ENCODE measurements at regions not wholly inside any gene's neighbourhood (a gene's known extent, or its start where the extent isn't known, plus 50 kb on each side); places are given as distances from the start of the nearest gene placed in this dataset.

GRCh38 chr1:234926559-234927311 lies 201.9 kb downstream of the TOMM20 start:
- Histone ChIP-seq H3K4me1 (ENCODE audit: control insufficient read depth, insufficient read depth, low read length) (peaks cover 44% of the 10 kb centered on the region), H3K27ac (ENCODE audit: low read length) (peak overlapping the region; percentile 85), H3K9me3 (ENCODE audit: control insufficient read depth, insufficient read depth, low read depth, low read length) (peaks cover 6% of the 10 kb centered on the region; the same call in 1 of the 2 replicates), H3K4me3 (ENCODE audit: low read depth in 2 of 2, low read length in 2 of 2) (no peak overlapping the region), H3K27me3 (ENCODE audit: control insufficient read depth, insufficient read depth, low read length) (no peaks in the 10 kb centered on the region), H3K36me3 (ENCODE audit: control insufficient read depth, insufficient read depth, low read length) (no peaks in the 10 kb centered on the region)
- intact Hi-C loops (cut with micrococcal nuclease; ENCODE audit: unreplicated experiment) (no loop called here), in situ Hi-C loops (cut with HindIII; ENCODE audit: low pct_unique_long_range_greater_than_20kb, low sequenced_read_pairs) (no loop called here)
- TF ChIP-seq SIN3A (IDR thresholded peaks at IDR 0.05; ENCODE audit: borderline replicate concordance, insufficient read depth, low read depth, low read length) (no peak), POLR2AphosphoS5 (IDR thresholded peaks at IDR 0.05; ENCODE audit: low read depth, low read length) (no peak), CTCF (IDR thresholded peaks at IDR 0.05) (no peak), TCF7L2 (IDR thresholded peaks at IDR 0.05; ENCODE audit: low read depth, low read length) (no peak)
- TF ChIP-seq, protein P1, sequence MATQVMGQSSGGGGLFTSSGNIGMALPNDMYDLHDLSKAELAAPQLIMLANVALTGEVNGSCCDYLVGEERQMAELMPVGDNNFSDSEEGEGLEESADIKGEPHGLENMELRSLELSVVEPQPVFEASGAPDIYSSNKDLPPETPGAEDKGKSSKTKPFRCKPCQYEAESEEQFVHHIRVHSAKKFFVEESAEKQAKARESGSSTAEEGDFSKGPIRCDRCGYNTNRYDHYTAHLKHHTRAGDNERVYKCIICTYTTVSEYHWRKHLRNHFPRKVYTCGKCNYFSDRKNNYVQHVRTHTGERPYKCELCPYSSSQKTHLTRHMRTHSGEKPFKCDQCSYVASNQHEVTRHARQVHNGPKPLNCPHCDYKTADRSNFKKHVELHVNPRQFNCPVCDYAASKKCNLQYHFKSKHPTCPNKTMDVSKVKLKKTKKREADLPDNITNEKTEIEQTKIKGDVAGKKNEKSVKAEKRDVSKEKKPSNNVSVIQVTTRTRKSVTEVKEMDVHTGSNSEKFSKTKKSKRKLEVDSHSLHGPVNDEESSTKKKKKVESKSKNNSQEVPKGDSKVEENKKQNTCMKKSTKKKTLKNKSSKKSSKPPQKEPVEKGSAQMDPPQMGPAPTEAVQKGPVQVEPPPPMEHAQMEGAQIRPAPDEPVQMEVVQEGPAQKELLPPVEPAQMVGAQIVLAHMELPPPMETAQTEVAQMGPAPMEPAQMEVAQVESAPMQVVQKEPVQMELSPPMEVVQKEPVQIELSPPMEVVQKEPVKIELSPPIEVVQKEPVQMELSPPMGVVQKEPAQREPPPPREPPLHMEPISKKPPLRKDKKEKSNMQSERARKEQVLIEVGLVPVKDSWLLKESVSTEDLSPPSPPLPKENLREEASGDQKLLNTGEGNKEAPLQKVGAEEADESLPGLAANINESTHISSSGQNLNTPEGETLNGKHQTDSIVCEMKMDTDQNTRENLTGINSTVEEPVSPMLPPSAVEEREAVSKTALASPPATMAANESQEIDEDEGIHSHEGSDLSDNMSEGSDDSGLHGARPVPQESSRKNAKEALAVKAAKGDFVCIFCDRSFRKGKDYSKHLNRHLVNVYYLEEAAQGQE (IDR thresholded peaks at IDR 0.05; ENCODE audit: insufficient read depth in 1 of 2, low read depth in 2 of 2, low read length in 1 of 2), result no peak
- ChIA-PET POLR2A (interaction anchor here (0.6 to 1.2 kb wide), 2 partner anchors 31 to 44 kb away, joined by 4 to 7 read pairs; no protein-coding TSS in a partner anchor), CTCF (no interaction called here)
- no TSS peak for BruUV-seq (replicated peaks)
- no peak for ATAC-seq
- DNase-seq (ENCODE audit: low read depth, low spot score), result no peak

DNA sequence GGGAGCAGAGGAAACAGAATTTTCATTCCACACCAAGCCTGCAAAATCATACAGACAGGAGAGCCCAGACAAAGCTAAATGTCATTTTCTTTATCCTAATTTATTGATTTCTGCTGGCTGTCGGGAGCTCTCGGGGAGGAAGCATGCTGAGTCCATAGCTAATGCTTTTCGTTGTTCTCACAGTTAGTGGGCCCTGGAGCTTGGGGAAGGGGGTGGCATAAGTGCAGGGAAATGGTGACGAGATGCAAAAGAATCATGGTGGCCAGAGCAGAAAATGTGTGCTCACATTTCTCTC lies 202.4 kb downstream of the TOMM20 start:
- ATAC-seq, result peak; percentile 27
- ChIA-PET CTCF (interaction anchor here (0.7 to 1.0 kb wide), 3 partner anchors 17 to 427 kb away, joined by 3 to 5 read pairs (median 4); no protein-coding TSS in a partner anchor), POLR2A (interaction anchor here (0.6 to 1.2 kb wide), 5 partner anchors 10 to 268 kb away, joined by 3 to 7 read pairs (median 4); no protein-coding TSS in a partner anchor)
- no peaks in the 10 kb centered on the region for H3K27me3 ChIP-seq (ENCODE audit: control insufficient read depth, insufficient read depth, low read length)
- BruUV-seq (replicated peaks), result no TSS peak
- no peak for TF ChIP-seq SIN3A (IDR thresholded peaks at IDR 0.05; ENCODE audit: borderline replicate concordance, insufficient read depth, low read depth, low read length)
- TF ChIP-seq, protein P1 (IDR thresholded peaks at IDR 0.05; ENCODE audit: insufficient read depth in 1 of 2, low read depth in 2 of 2, low read length in 1 of 2), result no peak
- TF ChIP-seq CTCF (IDR thresholded peaks at IDR 0.05), result no peak
- TF ChIP-seq TCF7L2 (IDR thresholded peaks at IDR 0.05; ENCODE audit: low read depth, low read length), result no peak
- no peak for TF ChIP-seq POLR2AphosphoS5 (IDR thresholded peaks at IDR 0.05; ENCODE audit: low read depth, low read length)
- H3K36me3 ChIP-seq (ENCODE audit: control insufficient read depth, insufficient read depth, low read length), result no peaks in the 10 kb centered on the region
- in situ Hi-C loops (cut with HindIII; ENCODE audit: low pct_unique_long_range_greater_than_20kb, low sequenced_read_pairs), result no loop called here
- peaks cover 49% of the 10 kb centered on the region for H3K4me1 ChIP-seq (ENCODE audit: control insufficient read depth, insufficient read depth, low read length)
- H3K9me3 ChIP-seq (ENCODE audit: control insufficient read depth, insufficient read depth, low read depth, low read length), result peaks cover 6% of the 10 kb centered on the region; the same call in 1 of the 2 replicates
- H3K27ac ChIP-seq (ENCODE audit: low read length), result peak overlapping the region; percentile 85
- DNase-seq (ENCODE audit: low read depth, low spot score), result no peak
- H3K4me3 ChIP-seq (ENCODE audit: low read depth in 2 of 2, low read length in 2 of 2), result no peak overlapping the region
- intact Hi-C loops (cut with micrococcal nuclease; ENCODE audit: unreplicated experiment), result no loop called here

All from Panc1 (cell line).